Testis (tissue), 2 donors: ENCODE measurements at regions not wholly inside any gene's neighbourhood (a gene's known extent, or its start where the extent isn't known, plus 50 kb on each side); places are given as distances from the start of the nearest gene placed in this dataset.
"Not testable (repeated sequence)": the region's sequence is repeated elsewhere in the genome, so short reads cannot be mapped to it uniquely, and the experiment has no call there.

Experiments used
- POLR2A ChIP-seq: fragments of 450-650 bp; IDR thresholded peaks from one replicate; pipeline ENCODE4 v1.6.1; 2017; ENCODE audit warnings: antibody characterized with exemption, mild to moderate bottlenecking, moderate library complexity
- TF ChIP-seq, protein P1 (sequence below), 3 experiments: fragments of 450-650 bp in 2 of 3; fragments of 200-600 bp in 1 of 3; sonication (generic) in 1 of 3; IDR thresholded peaks; one replicate each; pipeline ENCODE4 v1.5.1; 2016 to 2019; ENCODE audit warnings: antibody characterized with exemption in 3 of 3, mild to moderate bottlenecking in 2 of 3, moderate library complexity in 1 of 3

DNA sequence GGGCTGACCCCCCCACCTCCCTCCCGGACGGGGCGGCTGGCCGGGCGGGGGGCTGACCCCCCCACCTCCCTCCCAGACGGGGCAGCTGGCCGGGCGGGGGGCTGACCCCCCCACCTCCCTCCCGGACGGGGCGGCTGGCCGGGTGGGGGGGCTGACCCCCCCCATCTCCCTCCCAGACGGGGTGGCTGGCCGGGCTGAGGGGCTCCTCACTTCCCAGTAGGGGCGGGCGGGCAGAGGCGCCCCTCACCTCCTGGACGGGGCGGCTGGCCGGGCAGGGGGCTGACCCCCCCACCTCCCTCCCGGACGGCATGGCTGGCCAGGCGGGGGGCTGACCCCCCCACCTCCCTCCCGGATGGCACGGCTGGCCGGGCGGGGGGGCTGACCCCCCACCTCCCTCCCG lies 115.7 kb downstream of the MIAT start:
- TF ChIP-seq, protein P1, sequence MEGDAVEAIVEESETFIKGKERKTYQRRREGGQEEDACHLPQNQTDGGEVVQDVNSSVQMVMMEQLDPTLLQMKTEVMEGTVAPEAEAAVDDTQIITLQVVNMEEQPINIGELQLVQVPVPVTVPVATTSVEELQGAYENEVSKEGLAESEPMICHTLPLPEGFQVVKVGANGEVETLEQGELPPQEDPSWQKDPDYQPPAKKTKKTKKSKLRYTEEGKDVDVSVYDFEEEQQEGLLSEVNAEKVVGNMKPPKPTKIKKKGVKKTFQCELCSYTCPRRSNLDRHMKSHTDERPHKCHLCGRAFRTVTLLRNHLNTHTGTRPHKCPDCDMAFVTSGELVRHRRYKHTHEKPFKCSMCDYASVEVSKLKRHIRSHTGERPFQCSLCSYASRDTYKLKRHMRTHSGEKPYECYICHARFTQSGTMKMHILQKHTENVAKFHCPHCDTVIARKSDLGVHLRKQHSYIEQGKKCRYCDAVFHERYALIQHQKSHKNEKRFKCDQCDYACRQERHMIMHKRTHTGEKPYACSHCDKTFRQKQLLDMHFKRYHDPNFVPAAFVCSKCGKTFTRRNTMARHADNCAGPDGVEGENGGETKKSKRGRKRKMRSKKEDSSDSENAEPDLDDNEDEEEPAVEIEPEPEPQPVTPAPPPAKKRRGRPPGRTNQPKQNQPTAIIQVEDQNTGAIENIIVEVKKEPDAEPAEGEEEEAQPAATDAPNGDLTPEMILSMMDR (IDR thresholded peaks at IDR 0.05): not testable (repeated sequence)
- TF ChIP-seq POLR2A: not testable (repeated sequence)
